ENCODE measurements at regions not wholly inside any gene's neighbourhood (a gene's known extent, or its start where the extent isn't known, plus 50 kb on each side); places are given as distances from the start of the nearest gene placed in this dataset.

DNA sequence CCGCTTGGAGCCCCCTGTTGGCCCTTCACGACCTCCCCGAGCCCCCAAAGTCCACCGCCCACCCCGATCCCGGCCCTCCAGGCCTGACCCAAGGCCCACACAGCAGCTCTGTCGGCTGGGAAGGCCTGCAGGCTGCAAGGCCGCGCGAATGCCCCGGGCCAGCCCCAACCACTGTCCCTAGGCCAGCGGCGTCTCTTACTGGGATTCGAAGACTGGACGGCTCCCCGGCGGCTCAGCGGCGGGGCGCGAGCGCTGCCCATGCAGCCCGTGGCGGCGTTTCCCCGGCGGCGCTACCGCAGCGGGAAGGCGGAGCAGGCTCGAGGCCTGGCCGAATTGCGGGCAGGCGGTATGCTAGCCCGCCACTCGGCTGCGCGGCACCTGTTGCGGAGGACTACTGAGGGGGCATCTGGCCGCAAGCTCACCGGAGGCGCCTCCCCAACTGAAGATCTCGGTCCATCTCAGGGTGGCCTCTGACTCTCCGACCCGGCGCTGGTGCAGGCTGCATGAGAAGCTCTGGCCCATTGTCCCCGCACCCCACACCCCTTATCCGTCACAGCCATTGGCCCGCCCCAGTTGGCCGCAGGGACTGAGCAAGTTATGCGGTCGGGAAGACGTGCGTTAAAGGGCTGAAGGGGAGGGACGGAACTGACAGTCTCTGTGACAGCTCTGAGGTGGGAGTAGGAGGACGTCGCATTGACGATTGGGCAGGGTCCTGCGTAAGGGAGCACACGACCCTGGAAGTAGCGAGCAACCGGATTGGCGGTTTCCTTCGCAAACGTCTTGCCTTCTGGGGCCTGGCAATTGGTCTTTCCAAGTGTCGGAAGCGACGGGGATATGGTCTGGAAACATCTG is 303.5 kb upstream of the HSFY2 start:
- H3K36me3 ChIP-seq (ENCODE audit: control insufficient read depth, insufficient read depth, low read length), result no peaks in the 10 kb centered on the region
- FAIRE-seq (no peak), DNase-seq (ENCODE audit: low read depth) (peak; percentile 31)
- H3K4me3 ChIP-seq (ENCODE audit: low read depth, low read length), result peak overlapping the region; percentile 46
- TF ChIP-seq, protein P1, sequence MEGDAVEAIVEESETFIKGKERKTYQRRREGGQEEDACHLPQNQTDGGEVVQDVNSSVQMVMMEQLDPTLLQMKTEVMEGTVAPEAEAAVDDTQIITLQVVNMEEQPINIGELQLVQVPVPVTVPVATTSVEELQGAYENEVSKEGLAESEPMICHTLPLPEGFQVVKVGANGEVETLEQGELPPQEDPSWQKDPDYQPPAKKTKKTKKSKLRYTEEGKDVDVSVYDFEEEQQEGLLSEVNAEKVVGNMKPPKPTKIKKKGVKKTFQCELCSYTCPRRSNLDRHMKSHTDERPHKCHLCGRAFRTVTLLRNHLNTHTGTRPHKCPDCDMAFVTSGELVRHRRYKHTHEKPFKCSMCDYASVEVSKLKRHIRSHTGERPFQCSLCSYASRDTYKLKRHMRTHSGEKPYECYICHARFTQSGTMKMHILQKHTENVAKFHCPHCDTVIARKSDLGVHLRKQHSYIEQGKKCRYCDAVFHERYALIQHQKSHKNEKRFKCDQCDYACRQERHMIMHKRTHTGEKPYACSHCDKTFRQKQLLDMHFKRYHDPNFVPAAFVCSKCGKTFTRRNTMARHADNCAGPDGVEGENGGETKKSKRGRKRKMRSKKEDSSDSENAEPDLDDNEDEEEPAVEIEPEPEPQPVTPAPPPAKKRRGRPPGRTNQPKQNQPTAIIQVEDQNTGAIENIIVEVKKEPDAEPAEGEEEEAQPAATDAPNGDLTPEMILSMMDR (IDR thresholded peaks at IDR 0.05; ENCODE audit: insufficient read depth, low read length, severe bottlenecking), result no peak
- H3K27me3 ChIP-seq (ENCODE audit: control insufficient read depth, insufficient read depth, low read length), result no peaks in the 10 kb centered on the region

DNA sequence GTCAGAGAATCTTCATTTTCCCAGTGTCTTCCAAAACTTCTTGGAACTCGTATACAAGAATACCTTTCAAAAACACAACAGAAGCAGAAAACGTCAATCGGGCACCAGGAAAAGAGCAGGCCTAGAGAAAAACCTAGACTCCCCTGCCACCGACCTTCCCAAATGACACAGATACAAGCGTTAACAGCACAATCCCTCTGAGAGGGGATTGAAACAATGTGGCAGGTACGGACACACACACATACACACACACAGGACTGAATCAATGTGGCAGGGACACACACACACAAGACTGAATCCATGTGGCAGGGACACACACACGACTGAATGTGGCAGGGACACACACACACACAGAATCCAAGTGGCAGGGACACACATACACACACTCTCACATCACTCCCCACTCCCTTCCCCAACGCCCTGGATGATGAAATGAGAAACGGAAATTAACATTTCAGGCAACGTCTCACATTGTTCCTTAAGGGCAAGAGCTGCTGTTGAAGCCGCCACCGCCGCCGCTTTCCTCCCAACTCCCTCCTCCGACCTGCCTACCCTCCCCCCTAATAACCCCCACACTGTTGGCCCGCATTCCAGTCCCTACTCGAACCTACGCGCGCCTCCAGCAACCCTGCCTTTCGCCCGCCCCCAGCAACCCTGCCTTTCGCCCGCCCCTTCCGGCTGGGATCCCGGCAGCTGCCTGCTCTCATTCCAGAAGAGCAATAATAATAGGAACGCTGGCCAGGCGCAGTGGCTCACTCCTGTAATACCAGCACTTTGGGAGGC is 302.1 kb upstream of the HSFY2 start:
- no peak for FAIRE-seq
- H3K4me3 ChIP-seq (ENCODE audit: low read depth, low read length), result peak overlapping the region; percentile 46
- no peaks in the 10 kb centered on the region for H3K36me3 ChIP-seq (ENCODE audit: control insufficient read depth, insufficient read depth, low read length)
- TF ChIP-seq, protein P1 (IDR thresholded peaks at IDR 0.05; ENCODE audit: insufficient read depth, low read length, severe bottlenecking), result no peak
- DNase-seq (ENCODE audit: low read depth), result peak; percentile 58
- H3K27me3 ChIP-seq (ENCODE audit: control insufficient read depth, insufficient read depth, low read length), result no peaks in the 10 kb centered on the region

DNA sequence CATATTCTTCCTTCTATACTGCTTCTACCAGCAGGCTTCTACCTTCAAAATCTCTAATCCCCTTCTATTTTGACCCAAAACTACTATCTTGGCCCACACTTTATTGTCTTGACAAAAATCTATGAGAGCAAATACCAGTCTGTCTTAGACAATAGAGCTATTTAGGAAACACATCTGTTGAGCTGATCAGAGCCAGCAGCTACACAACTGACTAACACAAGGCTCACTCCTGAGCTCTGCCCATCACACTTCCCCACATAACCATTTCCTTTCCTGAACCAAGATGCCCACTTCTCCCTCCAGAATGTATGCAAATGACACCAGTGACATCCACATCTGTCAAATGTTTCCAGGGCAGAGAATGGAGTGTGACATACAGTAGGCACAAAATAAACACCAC is 293.9 kb upstream of the HSFY2 start:
- DNase-seq (ENCODE audit: low read depth) (no peak), FAIRE-seq (no peak)
- Histone ChIP-seq H3K36me3 (ENCODE audit: control insufficient read depth, insufficient read depth, low read length) (no peaks in the 10 kb centered on the region), H3K4me3 (ENCODE audit: low read depth, low read length) (no peak overlapping the region), H3K27me3 (ENCODE audit: control insufficient read depth, insufficient read depth, low read length) (no peaks in the 10 kb centered on the region)
- TF ChIP-seq, protein P1 (IDR thresholded peaks at IDR 0.05; ENCODE audit: insufficient read depth, low read length, severe bottlenecking), result no peak

DNA sequence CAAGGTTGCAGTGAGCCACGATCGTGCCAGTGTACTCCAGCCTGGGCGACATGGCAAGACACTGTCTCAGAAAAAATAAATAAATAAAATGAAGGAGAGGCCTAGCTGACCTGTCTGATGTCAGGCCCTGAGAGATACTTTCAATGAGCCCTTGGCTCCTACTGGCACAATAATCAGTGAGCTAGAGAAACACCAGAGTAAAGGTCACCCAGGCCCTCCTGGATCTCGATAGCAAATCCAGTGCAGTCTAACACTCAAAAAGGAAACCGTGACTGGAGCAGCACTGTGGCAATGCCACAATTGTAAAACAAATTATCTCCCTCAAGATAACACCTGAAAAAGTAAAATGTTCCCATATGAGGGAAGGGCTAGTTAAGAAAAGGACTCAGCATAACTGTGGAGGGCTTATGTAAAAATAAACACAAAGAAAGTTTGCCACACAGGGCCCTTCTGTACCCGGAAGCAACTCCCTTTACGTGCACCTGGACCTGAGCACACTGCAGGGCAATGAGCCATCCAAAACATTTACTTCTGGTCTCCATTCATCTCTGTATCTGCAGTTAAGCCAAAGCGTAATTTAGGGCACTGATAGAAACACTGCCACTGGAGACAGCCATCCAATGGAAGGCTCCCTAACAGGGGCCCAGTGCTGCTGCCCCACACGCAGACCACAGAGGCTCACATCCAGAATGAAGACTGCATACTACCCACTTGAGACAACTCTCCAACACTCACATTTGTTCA is 293.1 kb upstream of the HSFY2 start:
- H3K36me3 ChIP-seq (ENCODE audit: control insufficient read depth, insufficient read depth, low read length), result no peaks in the 10 kb centered on the region
- no peaks in the 10 kb centered on the region for H3K27me3 ChIP-seq (ENCODE audit: control insufficient read depth, insufficient read depth, low read length)
- no peak overlapping the region for H3K4me3 ChIP-seq (ENCODE audit: low read depth, low read length)
- DNase-seq (ENCODE audit: low read depth) (no peak), FAIRE-seq (no peak)
- TF ChIP-seq, protein P1 (IDR thresholded peaks at IDR 0.05; ENCODE audit: insufficient read depth, low read length, severe bottlenecking), result no peak

DNA sequence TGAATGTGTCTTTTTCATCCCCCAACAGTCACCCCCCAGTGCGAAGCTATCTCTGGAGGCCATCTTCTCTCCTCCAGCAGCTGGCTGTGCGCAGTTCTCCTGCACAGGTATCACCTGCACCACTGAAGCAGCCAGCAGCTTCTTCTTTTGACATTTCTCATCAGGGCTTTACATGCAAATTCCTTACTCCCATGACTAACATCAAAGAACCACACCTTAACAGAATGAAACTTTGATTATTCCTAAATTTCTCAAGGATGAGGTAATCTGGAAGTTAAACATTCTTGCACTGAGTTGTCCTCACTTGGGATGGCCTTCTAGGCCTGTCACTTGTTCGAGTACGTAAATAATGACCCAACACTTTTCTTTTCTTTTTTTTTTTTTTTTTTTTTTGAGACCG is 291.6 kb upstream of the HSFY2 start:
- Histone ChIP-seq H3K36me3 (ENCODE audit: control insufficient read depth, insufficient read depth, low read length) (no peaks in the 10 kb centered on the region), H3K4me3 (ENCODE audit: low read depth, low read length) (no peak overlapping the region), H3K27me3 (ENCODE audit: control insufficient read depth, insufficient read depth, low read length) (no peaks in the 10 kb centered on the region)
- FAIRE-seq, result no peak
- peak; percentile 74 for DNase-seq (ENCODE audit: low read depth)
- TF ChIP-seq, protein P1 (IDR thresholded peaks at IDR 0.05; ENCODE audit: insufficient read depth, low read length, severe bottlenecking), result no peak
